Upper lobe of left lung (tissue), 4 donors: ENCODE measurements at regions not wholly inside any gene's neighbourhood (a gene's known extent, or its start where the extent isn't known, plus 50 kb on each side); places are given as distances from the start of the nearest gene placed in this dataset.

Experiments
- EP300 ChIP-seq, 4 donors: sonication (generic); formaldehyde crosslinking; IDR thresholded peaks; one replicate each; pipeline ENCODE4 v1.5.1; 2017; ENCODE audit warnings: antibody characterized with exemption in 4 of 4, control low read depth in 2 of 4
- POLR2AphosphoS5 ChIP-seq, 2 donors: sonication (generic); formaldehyde crosslinking; IDR thresholded peaks; one replicate each; pipeline ENCODE4 v1.5.1; 2017; ENCODE audit warnings: antibody characterized with exemption in 2 of 2
- TF ChIP-seq, protein P1 (sequence below), 6 experiments: fragments of 450-650 bp in 4 of 6; fragments of 200-600 bp in 2 of 6; sonication (generic) in 2 of 6; IDR thresholded peaks; one replicate each; pipeline ENCODE4 v1.5.1; 2016 to 2019; ENCODE audit warnings: antibody characterized with exemption in 6 of 6

DNA sequence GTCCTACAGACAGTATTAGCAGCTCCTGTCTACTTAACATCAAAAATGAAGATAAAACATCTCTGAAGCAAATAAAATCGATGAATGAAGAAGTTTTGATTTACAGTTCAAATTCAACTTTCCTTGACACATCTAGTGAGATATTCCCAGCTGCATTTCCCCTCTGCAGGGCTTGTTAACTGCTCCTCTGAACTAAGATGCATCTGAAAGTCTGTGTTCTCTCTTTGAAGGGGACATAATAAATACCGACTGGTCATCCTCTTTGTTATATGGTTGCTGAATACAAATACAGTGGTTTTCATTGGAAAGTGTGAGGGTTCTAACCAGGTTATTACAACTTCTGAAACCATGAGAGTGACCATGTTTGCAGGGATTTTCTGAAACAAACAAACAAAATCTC lies 266.4 kb upstream of the SLC16A7 start:
- TF ChIP-seq, protein P1, sequence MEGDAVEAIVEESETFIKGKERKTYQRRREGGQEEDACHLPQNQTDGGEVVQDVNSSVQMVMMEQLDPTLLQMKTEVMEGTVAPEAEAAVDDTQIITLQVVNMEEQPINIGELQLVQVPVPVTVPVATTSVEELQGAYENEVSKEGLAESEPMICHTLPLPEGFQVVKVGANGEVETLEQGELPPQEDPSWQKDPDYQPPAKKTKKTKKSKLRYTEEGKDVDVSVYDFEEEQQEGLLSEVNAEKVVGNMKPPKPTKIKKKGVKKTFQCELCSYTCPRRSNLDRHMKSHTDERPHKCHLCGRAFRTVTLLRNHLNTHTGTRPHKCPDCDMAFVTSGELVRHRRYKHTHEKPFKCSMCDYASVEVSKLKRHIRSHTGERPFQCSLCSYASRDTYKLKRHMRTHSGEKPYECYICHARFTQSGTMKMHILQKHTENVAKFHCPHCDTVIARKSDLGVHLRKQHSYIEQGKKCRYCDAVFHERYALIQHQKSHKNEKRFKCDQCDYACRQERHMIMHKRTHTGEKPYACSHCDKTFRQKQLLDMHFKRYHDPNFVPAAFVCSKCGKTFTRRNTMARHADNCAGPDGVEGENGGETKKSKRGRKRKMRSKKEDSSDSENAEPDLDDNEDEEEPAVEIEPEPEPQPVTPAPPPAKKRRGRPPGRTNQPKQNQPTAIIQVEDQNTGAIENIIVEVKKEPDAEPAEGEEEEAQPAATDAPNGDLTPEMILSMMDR (IDR thresholded peaks at IDR 0.05): no peak
- TF ChIP-seq EP300 (IDR thresholded peaks at IDR 0.05) (no peak), POLR2AphosphoS5 (IDR thresholded peaks at IDR 0.05) (no peak)
